Skeletal muscle satellite cell (primary cell): ENCODE measurements at regions not wholly inside any gene's neighbourhood (a gene's known extent, or its start where the extent isn't known, plus 50 kb on each side); places are given as distances from the start of the nearest gene placed in this dataset.

Experiments used
- H3K27me3 ChIP-seq: 2 replicates; pipeline ENCODE4 v1.7.0; 2013; ENCODE audit warnings: low read length; ENCODE audit not compliant: control insufficient read depth, insufficient read depth
- H3K36me3 ChIP-seq: 2 replicates; pipeline ENCODE4 v1.7.0; 2013; ENCODE audit warnings: mild to moderate bottlenecking, control low read depth, low read length; ENCODE audit not compliant: insufficient read depth
- H3K4me1 ChIP-seq: 2 replicates; pipeline ENCODE4 v1.7.0; 2013; ENCODE audit warnings: low read length; ENCODE audit not compliant: control insufficient read depth, insufficient read depth
- H3K4me2 ChIP-seq: 2 replicates; pipeline ENCODE4 v1.7.0; 2013; ENCODE audit warnings: mild to moderate bottlenecking, low read length
- H3K4me3 ChIP-seq: 2 replicates; pipeline ENCODE4 v1.7.0; 2013; ENCODE audit warnings: low read length
- H3K9ac ChIP-seq: 2 replicates; pipeline ENCODE4 v1.7.0; 2013; ENCODE audit warnings: mild to moderate bottlenecking, low read depth, low read length, moderate library complexity
- H3K9me3 ChIP-seq: replicated peaks from 2 replicates; pipeline ENCODE4 v1.7.0; 2013; ENCODE audit warnings: mild to moderate bottlenecking, control low read depth, low read length

GRCh38 chr16:22728167-22728836 is 85.7 kb upstream of the HS3ST2 start:
- Histone ChIP-seq H3K36me3 (no peaks in the 10 kb centered on the region), H3K9me3 (no peaks in the 10 kb centered on the region), H3K4me3 (no peak overlapping the region), H3K4me1 (no peaks in the 10 kb centered on the region), H3K4me2 (no peak overlapping the region), H3K9ac (no peak overlapping the region), H3K27me3 (peaks cover 7% of the 10 kb centered on the region)

GRCh38 chr16:22732400-22732799 is 81.6 kb upstream of the HS3ST2 start:
- Histone ChIP-seq H3K9me3 (no peaks in the 10 kb centered on the region), H3K36me3 (no peaks in the 10 kb centered on the region), H3K4me1 (no peaks in the 10 kb centered on the region), H3K4me3 (no peak overlapping the region), H3K9ac (no peak overlapping the region), H3K27me3 (peaks cover 12% of the 10 kb centered on the region), H3K4me2 (no peak overlapping the region)

- no peaks in the 10 kb centered on the region for H3K36me3 ChIP-seq
- no peak overlapping the region for H3K9ac ChIP-seq
- H3K4me2 ChIP-seq, result no peak overlapping the region
- H3K27me3 ChIP-seq, result peaks cover 12% of the 10 kb centered on the region
- H3K9me3 ChIP-seq, result no peaks in the 10 kb centered on the region
- no peak overlapping the region for H3K4me3 ChIP-seq
- H3K4me1 ChIP-seq, result no peaks in the 10 kb centered on the region
Measured at GRCh38 chr16:22732959-22733358, 81.0 kb upstream of the HS3ST2 start.

- H3K9ac ChIP-seq, result no peak overlapping the region
- H3K4me1 ChIP-seq, result no peaks in the 10 kb centered on the region
- no peaks in the 10 kb centered on the region for H3K9me3 ChIP-seq
- H3K27me3 ChIP-seq, result peaks cover 8% of the 10 kb centered on the region
- no peaks in the 10 kb centered on the region for H3K36me3 ChIP-seq
- no peak overlapping the region for H3K4me2 ChIP-seq
- no peak overlapping the region for H3K4me3 ChIP-seq
Measured at GRCh38 chr16:22734368-22734767, 79.6 kb upstream of the HS3ST2 start.

- no peaks in the 10 kb centered on the region for H3K9me3 ChIP-seq
- H3K4me3 ChIP-seq, result no peak overlapping the region
- no peak overlapping the region for H3K9ac ChIP-seq
- H3K36me3 ChIP-seq, result no peaks in the 10 kb centered on the region
- peaks cover 8% of the 10 kb centered on the region for H3K27me3 ChIP-seq
- H3K4me1 ChIP-seq, result no peaks in the 10 kb centered on the region
- H3K4me2 ChIP-seq, result no peak overlapping the region
Measured at GRCh38 chr16:22736791-22737190, 77.2 kb upstream of the HS3ST2 start.

GRCh38 chr16:22739077-22739476 is 74.9 kb upstream of the HS3ST2 start:
- Histone ChIP-seq H3K4me2 (no peak overlapping the region), H3K4me3 (no peak overlapping the region), H3K9ac (no peak overlapping the region), H3K27me3 (peaks cover 5% of the 10 kb centered on the region), H3K4me1 (no peaks in the 10 kb centered on the region), H3K36me3 (no peaks in the 10 kb centered on the region), H3K9me3 (no peaks in the 10 kb centered on the region)

- H3K4me3 ChIP-seq, result no peak overlapping the region
- no peaks in the 10 kb centered on the region for H3K9me3 ChIP-seq
- no peaks in the 10 kb centered on the region for H3K4me1 ChIP-seq
- H3K4me2 ChIP-seq, result no peak overlapping the region
- no peak overlapping the region for H3K9ac ChIP-seq
- H3K36me3 ChIP-seq, result no peaks in the 10 kb centered on the region
- H3K27me3 ChIP-seq, result no peaks in the 10 kb centered on the region
Measured at GRCh38 chr16:22743401-22743800, 70.6 kb upstream of the HS3ST2 start.

- Histone ChIP-seq H3K36me3 (no peaks in the 10 kb centered on the region), H3K9ac (no peak overlapping the region), H3K9me3 (no peaks in the 10 kb centered on the region), H3K27me3 (peaks cover 2% of the 10 kb centered on the region), H3K4me2 (no peak overlapping the region), H3K4me1 (no peaks in the 10 kb centered on the region), H3K4me3 (no peak overlapping the region)
Measured at GRCh38 chr16:22751104-22751667, 62.8 kb upstream of the HS3ST2 start.

GRCh38 chr16:22751685-22752084 is 62.3 kb upstream of the HS3ST2 start:
- Histone ChIP-seq H3K4me2 (no peak overlapping the region), H3K27me3 (peaks cover 2% of the 10 kb centered on the region), H3K9me3 (no peaks in the 10 kb centered on the region), H3K9ac (no peak overlapping the region), H3K36me3 (no peaks in the 10 kb centered on the region), H3K4me3 (no peak overlapping the region), H3K4me1 (no peaks in the 10 kb centered on the region)

- no peak overlapping the region for H3K4me2 ChIP-seq
- no peaks in the 10 kb centered on the region for H3K36me3 ChIP-seq
- H3K9me3 ChIP-seq, result no peaks in the 10 kb centered on the region
- peaks cover 2% of the 10 kb centered on the region for H3K27me3 ChIP-seq
- H3K9ac ChIP-seq, result no peak overlapping the region
- no peak overlapping the region for H3K4me3 ChIP-seq
- H3K4me1 ChIP-seq, result no peaks in the 10 kb centered on the region
Measured at GRCh38 chr16:22753451-22753850, 60.5 kb upstream of the HS3ST2 start.

GRCh38 chr16:22754577-22754976 is 59.4 kb upstream of the HS3ST2 start:
- H3K4me1 ChIP-seq, result no peaks in the 10 kb centered on the region
- no peak overlapping the region for H3K4me3 ChIP-seq
- no peaks in the 10 kb centered on the region for H3K36me3 ChIP-seq

GRCh38 chr16:22757202-22757601 is 56.8 kb upstream of the HS3ST2 start:
- Histone ChIP-seq H3K9me3 (no peaks in the 10 kb centered on the region), H3K4me1 (no peaks in the 10 kb centered on the region), H3K4me2 (no peak overlapping the region), H3K9ac (no peak overlapping the region), H3K36me3 (no peaks in the 10 kb centered on the region), H3K27me3 (peaks cover 2% of the 10 kb centered on the region), H3K4me3 (no peak overlapping the region)

More at GRCh38 chr16:22754577-22754976, 59.4 kb upstream of the HS3ST2 start:
- no peak overlapping the region for H3K9ac ChIP-seq
- no peak overlapping the region for H3K4me2 ChIP-seq
- H3K27me3 ChIP-seq, result peaks cover 2% of the 10 kb centered on the region
- no peaks in the 10 kb centered on the region for H3K9me3 ChIP-seq
